ENCODE measurements at regions not wholly inside any gene's neighbourhood (a gene's known extent, or its start where the extent isn't known, plus 50 kb on each side); places are given as distances from the start of the nearest gene placed in this dataset.
A peak's percentile ranks its signal among the peaks of the same experiment; 100 is the strongest.

- H3K4me3 ChIP-seq (ENCODE audit: insufficient read depth, low read depth, low read length), result no peak overlapping the region
- H3K27me3 ChIP-seq (ENCODE audit: control insufficient read depth, insufficient read depth, low read length), result peaks cover 31% of the 10 kb centered on the region
- POLR2A ChIA-PET (ENCODE audit: unreplicated experiment), result no interaction called here
- intact Hi-C loops (cut with micrococcal nuclease) (no loop called here), dilution Hi-C loops (cut with HindIII; ENCODE audit: low sequenced_read_pairs, unreplicated experiment) (no loop called here), in situ Hi-C loops (cut with MboI; ENCODE audit: low sequenced_read_pairs) (no loop called here)
- no peaks in the 10 kb centered on the region for H3K9me1 ChIP-seq (ENCODE audit: insufficient read depth, low read length)
- H2BK15ac ChIP-seq (ENCODE audit: low read depth, low read length), result no peak overlapping the region
- H3K36me3 ChIP-seq (ENCODE audit: control insufficient read depth, insufficient read depth, low read length), result no peaks in the 10 kb centered on the region
- no TSS peak for BruUV-seq (replicated peaks)
- no peak overlapping the region for H2BK120ac ChIP-seq (ENCODE audit: low read depth, low read length)
- no peak overlapping the region for H3K9ac ChIP-seq (ENCODE audit: low read depth, low read length)
- no peak overlapping the region for H3K23ac ChIP-seq (ENCODE audit: low read depth, low read length)
- no peak overlapping the region for H4K91ac ChIP-seq (ENCODE audit: insufficient read depth, low read depth, low read length)
- H3K27ac ChIP-seq (ENCODE audit: insufficient read depth, low read length), result no peak overlapping the region
- TF ChIP-seq CTCF (conservative IDR thresholded peaks at IDR 0.05; ENCODE audit: low read depth, low read length), result no peak
- peak; percentile 62; the same call in 1 of the 2 replicates for TF ChIP-seq CEBPB (IDR thresholded peaks at IDR 0.05; ENCODE audit: low read depth, low read length)
- no peak overlapping the region for H2BK5ac ChIP-seq (ENCODE audit: low read depth, low read length, poor library complexity, severe bottlenecking)
- no peak overlapping the region for H3K4me2 ChIP-seq (ENCODE audit: low read depth, low read length)
- WGBS, 2 experiments (ENCODE audit: extremely low coverage in 2 of 2, insufficient read length in 1 of 2), result no CpG with 5 or more reads among the region's 8 CpGs
- H2AFZ ChIP-seq (replicated peaks; ENCODE audit: low read length, poor library complexity), result no peak overlapping the region
- H3K79me1 ChIP-seq (ENCODE audit: low read depth in 1 of 2, low read length in 2 of 2), result no peaks in the 10 kb centered on the region
- DNase-seq (no peak), ATAC-seq (ENCODE audit: low read depth) (no peak)
- no peak overlapping the region for H3K56ac ChIP-seq (ENCODE audit: extremely low read depth, insufficient read depth, low read length)
- CTCF ChIA-PET, result no interaction called here
- no peak overlapping the region for H2BK20ac ChIP-seq (ENCODE audit: low read depth, low read length)
- no peaks in the 10 kb centered on the region for H4K20me1 ChIP-seq (ENCODE audit: insufficient read depth, low read length)
- H3K14ac ChIP-seq (replicated peaks; ENCODE audit: low read depth, low read length), result no peak overlapping the region
- no peak overlapping the region for H3K18ac ChIP-seq (ENCODE audit: low read depth, low read length)
- H4K5ac ChIP-seq (ENCODE audit: low read depth, low read length), result no peak overlapping the region
- no peak overlapping the region for H3K4ac ChIP-seq (ENCODE audit: low read depth, low read length)
- H2AK5ac ChIP-seq (ENCODE audit: low read depth, low read length), result no peak overlapping the region
- H3K4me1 ChIP-seq (ENCODE audit: control insufficient read depth, insufficient read depth, low read length), result no peaks in the 10 kb centered on the region
- H4K8ac ChIP-seq (ENCODE audit: low read depth in 2 of 2, low read length in 2 of 2), result no peak overlapping the region
- peaks cover 12% of the 10 kb centered on the region for H3K9me3 ChIP-seq (ENCODE audit: control insufficient read depth, insufficient read depth, low read length)
- no peak overlapping the region for H2AK9ac ChIP-seq (replicated peaks; ENCODE audit: low read depth, low read length, poor library complexity)
These were observed 111.9 kb upstream of the SEC14L1 start for GRCh38 chr17:77028900-77029299.

Data from IMR-90 (cell line).